GM12878 (cell line): ENCODE measurements at regions not wholly inside any gene's neighbourhood (a gene's known extent, or its start where the extent isn't known, plus 50 kb on each side); places are given as distances from the start of the nearest gene placed in this dataset.

Source experiments
- ATAC-seq: fragments of 200-7000 bp; cut with Tn5 transposase; 3 replicates; pipeline ENCODE4 v1.9.1; 2020; ENCODE audit warnings: mild to moderate bottlenecking, moderate library complexity
- BruUV-seq: library from RNA; stranded (reverse); fragments of 400-500 nt; replicated peaks from 2 replicates; lab custom pipeline; 2021; lab: Mats Ljungman, UMichigan
- CTCF ChIA-PET: fragments of 300-600 bp; sonication (Branson Sonifier 250); formaldehyde crosslinking; extraction: SDS; loops from one replicate; lab custom pipeline; 2021; ENCODE audit warnings: inconsistent platforms; lab: Yijun Ruan, JAX
- POLR2A ChIA-PET: fragments of 350-600 bp; formaldehyde crosslinking; extraction: SDS; loops from one replicate; lab custom pipeline; 2021; ENCODE audit warnings: inconsistent platforms; lab: Charles Lee
- RAD21 ChIA-PET: fragments of 300-600 bp; sonication (Branson Sonifier 250); formaldehyde crosslinking; loops from one replicate; lab custom pipeline; 2023; ENCODE audit warnings: antibody characterized with exemption; ENCODE audit not compliant: unreplicated experiment; lab: Charles Lee
- SMC1A ChIA-PET: fragments of 300-600 bp; sonication (Branson Sonifier 250); formaldehyde crosslinking; loops from one replicate; lab custom pipeline; 2023; ENCODE audit not compliant: unreplicated experiment, uncharacterized antibody; lab: Charles Lee
- DNase-seq: peaks from one replicate; pipeline ENCODE4 v3.0.0-alpha.2; 2011; ENCODE audit warnings: low read depth, low spot score
- FAIRE-seq: peaks from 3 replicates; lab custom pipeline; 2011; peaks lifted over from hg19 to GRCh38; lab: Jason Lieb, UNC
- H2AFZ ChIP-seq: 2 replicates; pipeline ENCODE4 v1.6.0; 2011; ENCODE audit warnings: low read depth, low read length, control low read depth; ENCODE audit not compliant: control insufficient read depth
- H3K27ac ChIP-seq: 2 replicates; pipeline ENCODE4 v1.5.1; 2011; ENCODE audit warnings: control low read depth; ENCODE audit not compliant: control insufficient read depth, insufficient read depth
- H3K27me3 ChIP-seq, 2 experiments: replicated peaks in 1 of 2; 2 replicates each; pipeline versions ENCODE4 v1.6.0 to v1.6.1; 2011; ENCODE audit warnings: low read length in 1 of 2; ENCODE audit not compliant: control insufficient read depth in 2 of 2, insufficient read depth in 2 of 2
- H3K36me3 ChIP-seq, 2 experiments: 2 replicates each; pipeline ENCODE4 v1.5.1; 2011; ENCODE audit warnings: low read length in 1 of 2; ENCODE audit not compliant: control insufficient read depth in 2 of 2, insufficient read depth in 2 of 2
- H3K4me1 ChIP-seq: 2 replicates; pipeline ENCODE4 v1.6.1; 2011; ENCODE audit warnings: mild to moderate bottlenecking, low read length, moderate library complexity, mixed read lengths; ENCODE audit not compliant: control insufficient read depth, insufficient read depth
- H3K4me2 ChIP-seq: 2 replicates; pipeline ENCODE4 v1.6.0; 2011; ENCODE audit warnings: control low read depth; ENCODE audit not compliant: control insufficient read depth, insufficient read depth
- H3K4me3 ChIP-seq: fragments of 200-600 bp; sonication (generic); 2 replicates; pipeline ENCODE4 v1.5.1; 2016
- H3K79me2 ChIP-seq: 2 replicates; pipeline ENCODE4 v1.6.0; 2011; ENCODE audit warnings: low read length; ENCODE audit not compliant: control insufficient read depth, insufficient read depth
- H3K9ac ChIP-seq: 2 replicates; pipeline ENCODE4 v1.8.0; 2011; ENCODE audit warnings: low read length, control low read depth, mixed read lengths; ENCODE audit not compliant: control insufficient read depth, insufficient read depth
- H3K9me3 ChIP-seq: replicated peaks from 3 replicates; pipeline ENCODE4 v1.5.1; 2011; ENCODE audit warnings: mild to moderate bottlenecking, low read length; ENCODE audit not compliant: control insufficient read depth, insufficient read depth
- H4K20me1 ChIP-seq: 2 replicates; pipeline ENCODE4 v1.6.0; 2011; ENCODE audit not compliant: control insufficient read depth, insufficient read depth
- ETV6 ChIP-seq, 2 experiments: fragments of 450-650 bp in 1 of 2; IDR thresholded peaks in 1 of 2; conservative IDR thresholded peaks in 1 of 2; 2 replicates each; pipeline ENCODE4 v1.6.1; 2014; ENCODE audit warnings: antibody characterized with exemption in 1 of 2, borderline replicate concordance in 1 of 2, low read depth in 1 of 2, mild to moderate bottlenecking in 1 of 2, moderate library complexity in 1 of 2
- JUND ChIP-seq: IDR thresholded peaks from 2 replicates; pipeline ENCODE4 v1.6.1; 2012; ENCODE audit warnings: low read depth, mild to moderate bottlenecking, low read length, improper control_type of control experiment, moderate library complexity
- MLLT1 ChIP-seq: fragments of 450-650 bp; IDR thresholded peaks from 2 replicates; pipeline ENCODE4 v1.6.1; 2016; ENCODE audit warnings: mild to moderate bottlenecking
- PAX5 ChIP-seq: IDR thresholded peaks from 2 replicates; pipeline ENCODE4 v1.6.1; 2011; ENCODE audit warnings: low read depth, low read length, borderline replicate concordance
- RELB ChIP-seq: fragments of 450-650 bp; IDR thresholded peaks from 2 replicates; pipeline ENCODE4 v1.6.1; 2017; ENCODE audit warnings: low read depth, mild to moderate bottlenecking, moderate library complexity
- SMARCA5 ChIP-seq: fragments of 450-650 bp; IDR thresholded peaks from 2 replicates; pipeline ENCODE4 v1.6.1; 2017; ENCODE audit warnings: mild to moderate bottlenecking
- TCF3 ChIP-seq: IDR thresholded peaks from 2 replicates; pipeline ENCODE4 v1.6.1; 2012; ENCODE audit warnings: low read depth, mild to moderate bottlenecking, low read length, borderline replicate concordance; ENCODE audit not compliant: insufficient read depth
- WGBS: methylation state at CpG from one replicate; pipeline ENCODE4 v1.1.6; 2016; ENCODE audit warnings: low lambda C conversion rate; ENCODE audit not compliant: insufficient replicate concordance, insufficient coverage; ENCODE audit errors: missing lambda C conversion rate; 5-methylcytosine and 5-hydroxymethylcytosine counted together
- in situ Hi-C: fragments of 300-500 bp; cut with MboI; formaldehyde crosslinking; loops from 9 replicates; pipeline ENCODE4 v1.14.3; 2018; ENCODE audit warnings: mixed read lengths
- intact Hi-C: fragments of 100-400 bp; cut with micrococcal nuclease; formaldehyde crosslinking; loops from one replicate; pipeline ENCODE4 v1.14.2; 2022; ENCODE audit not compliant: unreplicated experiment

GRCh38 chr3:194058189-194058571 lies 77.8 kb upstream of the HES1 start (continued):
- TF ChIP-seq MLLT1: no peak

- H3K27me3 ChIP-seq: no peaks in the 10 kb centered on the region
- no peaks in the 10 kb centered on the region for H3K36me3 ChIP-seq
- POLR2A ChIA-PET: interaction anchor here (0.6 to 1.0 kb wide), 2 partner anchors 226 to 1167 kb away, joined by 3 read pairs; no protein-coding TSS in a partner anchor
- WGBS: 41% methylated on average over 1 of the region's 1 CpG
- H3K27ac ChIP-seq: no peak overlapping the region; the same call in 1 of the 2 replicates
- no peak overlapping the region for H3K9ac ChIP-seq
- peak overlapping the region; percentile 9; the same call in 1 of the 2 replicates for H3K4me2 ChIP-seq
- no peak for TF ChIP-seq PAX5
- no peak for TF ChIP-seq ETV6 (conservative IDR thresholded peaks at IDR 0.05 in 1 of 2, IDR thresholded peaks at IDR 0.05 in 1 of 2; ENCODE audit: borderline replicate concordance in 1 of 2, low read depth in 1 of 2)
- no peak for TF ChIP-seq RELB
- no peak for TF ChIP-seq JUND
- TF ChIP-seq TCF3: no peak
- TF ChIP-seq SMARCA5: no peak
- TF ChIP-seq, all 136 proteins: peak for 0
- ChIA-PET RAD21 (interaction anchor here (0.8 to 1.4 kb wide), 6 partner anchors 12 to 315 kb away, joined by 3 to 6 read pairs (median 3); no protein-coding TSS in a partner anchor), CTCF (interaction anchor here (1.1 kb wide), 1 partner anchor 43 kb away, joined by 3 read pairs; no protein-coding TSS in a partner anchor), SMC1A (interaction anchor here (0.9 to 2.1 kb wide), 10 partner anchors 10 to 277 kb away, joined by 3 to 7 read pairs (median 3); no protein-coding TSS in a partner anchor)
- no peaks in the 10 kb centered on the region for H3K79me2 ChIP-seq
- in situ Hi-C loops: no loop called here
- no peaks in the 10 kb centered on the region for H3K4me1 ChIP-seq
- ATAC-seq (no peak), DNase-seq (no peak), FAIRE-seq (no peak)
- H4K20me1 ChIP-seq: no peaks in the 10 kb centered on the region
- H3K9me3 ChIP-seq: no peaks in the 10 kb centered on the region; the same call in 2 of the 3 replicates
- intact Hi-C loops: no loop called here
- peak overlapping the region; percentile 20 for H2AFZ ChIP-seq
- H3K4me3 ChIP-seq: no peak overlapping the region
- no TSS peak for BruUV-seq
Observed at GRCh38 chr3:194058753-194059152, 77.2 kb upstream of the HES1 start.
